NCI-H2227 (cell line): ENCODE measurements at regions not wholly inside any gene's neighbourhood (a gene's known extent, or its start where the extent isn't known, plus 50 kb on each side); places are given as distances from the start of the nearest gene placed in this dataset.

Experiments used
- DNase-seq: peaks from one replicate; lab custom pipeline; 2025; ENCODE audit not compliant: unreplicated experiment; lab: John Stamatoyannopoulos, UW

- no peak for DNase-seq
Observed at GRCh38 chr4:64613046-64613445, 203.8 kb upstream of the TECRL start.

GRCh38 chr4:64598066-64598465, 188.8 kb upstream of the TECRL start:
- no peak for DNase-seq

- DNase-seq = no peak
Observed at GRCh38 chr4:64594723-64595122, 185.5 kb upstream of the TECRL start.

GRCh38 chr4:64588507-64588906, 179.3 kb upstream of the TECRL start:
- no peak for DNase-seq

- DNase-seq = no peak
Observed at GRCh38 chr4:64584981-64585557, 175.8 kb upstream of the TECRL start.

- DNase-seq = no peak
Observed at GRCh38 chr4:64584125-64584524, 174.9 kb upstream of the TECRL start.

- DNase-seq = no peak
Observed at GRCh38 chr4:64582492-64582891, 173.2 kb upstream of the TECRL start.

GRCh38 chr4:64581422-64581821, 172.2 kb upstream of the TECRL start:
- no peak for DNase-seq

- no peak for DNase-seq
Observed at GRCh38 chr4:64564126-64564525, 154.9 kb upstream of the TECRL start.

GRCh38 chr4:64559571-64559970, 150.3 kb upstream of the TECRL start:
- no peak for DNase-seq

- DNase-seq = no peak
Observed at GRCh38 chr4:64551125-64551524, 141.9 kb upstream of the TECRL start.

- DNase-seq = no peak
Observed at GRCh38 chr4:64545593-64545992, 136.3 kb upstream of the TECRL start.

- peak; percentile 5 for DNase-seq
Observed at GRCh38 chr4:64539234-64539849, 130.1 kb upstream of the TECRL start.

GRCh38 chr4:64538219-64538618, 129.0 kb upstream of the TECRL start:
- DNase-seq = no peak

- DNase-seq = no peak
Observed at GRCh38 chr4:64533637-64534036, 124.4 kb upstream of the TECRL start.

- DNase-seq = no peak
Observed at GRCh38 chr4:64533159-64533558, 123.9 kb upstream of the TECRL start.

GRCh38 chr4:64520421-64520820, 111.2 kb upstream of the TECRL start:
- no peak for DNase-seq

- no peak for DNase-seq
Observed at GRCh38 chr4:64518600-64518999, 109.3 kb upstream of the TECRL start.

- DNase-seq = no peak
Observed at GRCh38 chr4:64516176-64516575, 106.9 kb upstream of the TECRL start.

GRCh38 chr4:64508089-64508488, 98.8 kb upstream of the TECRL start:
- no peak for DNase-seq

- DNase-seq = no peak
Observed at GRCh38 chr4:64503945-64504675, 94.9 kb upstream of the TECRL start.

GRCh38 chr4:64503416-64503815, 94.2 kb upstream of the TECRL start:
- no peak for DNase-seq

GRCh38 chr4:64497491-64497890, 88.2 kb upstream of the TECRL start:
- no peak for DNase-seq
